BJ (cell line): ENCODE measurements at regions not wholly inside any gene's neighbourhood (a gene's known extent, or its start where the extent isn't known, plus 50 kb on each side); places are given as distances from the start of the nearest gene placed in this dataset.

Experiments used
- CTCF ChIA-PET: fragments of 350-600 bp; formaldehyde crosslinking; extraction: SDS; loops from one replicate; lab custom pipeline; 2021; ENCODE audit warnings: antibody characterized with exemption, inconsistent platforms; lab: Yijun Ruan, JAX
- POLR2A ChIA-PET: fragments of 300-600 bp; sonication (Branson Sonifier 250); formaldehyde crosslinking; extraction: SDS; loops from one replicate; lab custom pipeline; 2021; ENCODE audit warnings: antibody characterized with exemption; lab: Charles Lee
- DNase-seq: peaks from one replicate; pipeline ENCODE4 v3.0.0-alpha.2; 2011; ENCODE audit warnings: low read depth
- H3K27me3 ChIP-seq: 2 replicates; pipeline ENCODE4 v1.6.0; 2011; ENCODE audit warnings: low read length; ENCODE audit not compliant: control insufficient read depth, insufficient read depth
- H3K36me3 ChIP-seq: 2 replicates; pipeline ENCODE4 v1.5.1; 2011; ENCODE audit warnings: low read length; ENCODE audit not compliant: control insufficient read depth, insufficient read depth
- H3K4me3 ChIP-seq: 2 replicates; pipeline ENCODE4 v1.5.1; 2011; ENCODE audit warnings: low read depth, mild to moderate bottlenecking, control low read depth, low read length
- CTCF ChIP-seq: IDR thresholded peaks from 2 replicates; pipeline ENCODE4 v1.5.1; 2011; ENCODE audit warnings: low read depth, mild to moderate bottlenecking, control low read depth, inconsistent platforms, low read length, moderate library complexity; ENCODE audit not compliant: insufficient read depth

GRCh38 chr4:159003420-159004253, 99.2 kb upstream of the RAPGEF2 start:
- H3K4me3 ChIP-seq, result no peak overlapping the region
- no peak for DNase-seq
- H3K27me3 ChIP-seq, result no peaks in the 10 kb centered on the region
- H3K36me3 ChIP-seq, result no peaks in the 10 kb centered on the region
- POLR2A ChIA-PET, result no interaction called here
- TF ChIP-seq CTCF, result no peak
- CTCF ChIA-PET, result interaction anchor here (1.6 kb wide), 1 partner anchor 200 kb away, joined by 3 read pairs; no protein-coding TSS in a partner anchor

- POLR2A ChIA-PET, result no interaction called here
- Histone ChIP-seq H3K36me3 (no peaks in the 10 kb centered on the region), H3K27me3 (no peaks in the 10 kb centered on the region), H3K4me3 (no peak overlapping the region)
- TF ChIP-seq CTCF, result no peak
- no peak for DNase-seq
- CTCF ChIA-PET, result interaction anchor here (1.4 kb wide), 1 partner anchor 149 kb away, joined by 3 read pairs; no protein-coding TSS in a partner anchor
These were observed 96.7 kb upstream of the RAPGEF2 start for GRCh38 chr4:159006202-159006601.

GRCh38 chr4:159008671-159009070, 94.2 kb upstream of the RAPGEF2 start:
- Histone ChIP-seq H3K36me3 (no peaks in the 10 kb centered on the region), H3K4me3 (no peak overlapping the region), H3K27me3 (no peaks in the 10 kb centered on the region)
- TF ChIP-seq CTCF, result no peak
- ChIA-PET POLR2A (no interaction called here), CTCF (no interaction called here)
- DNase-seq, result no peak

- no peak for DNase-seq
- CTCF ChIA-PET, result no interaction called here
- POLR2A ChIA-PET, result no interaction called here
- Histone ChIP-seq H3K36me3 (no peaks in the 10 kb centered on the region), H3K4me3 (no peak overlapping the region), H3K27me3 (no peaks in the 10 kb centered on the region)
- no peak for TF ChIP-seq CTCF
These were observed 93.4 kb upstream of the RAPGEF2 start for GRCh38 chr4:159009521-159009920.

GRCh38 chr4:159010100-159010499, 92.8 kb upstream of the RAPGEF2 start:
- no peak for DNase-seq
- ChIA-PET CTCF (no interaction called here), POLR2A (no interaction called here)
- Histone ChIP-seq H3K36me3 (no peaks in the 10 kb centered on the region), H3K4me3 (no peak overlapping the region), H3K27me3 (no peaks in the 10 kb centered on the region)
- TF ChIP-seq CTCF, result no peak
